ENCODE measurements at regions not wholly inside any gene's neighbourhood (a gene's known extent, or its start where the extent isn't known, plus 50 kb on each side); places are given as distances from the start of the nearest gene placed in this dataset.

DNA sequence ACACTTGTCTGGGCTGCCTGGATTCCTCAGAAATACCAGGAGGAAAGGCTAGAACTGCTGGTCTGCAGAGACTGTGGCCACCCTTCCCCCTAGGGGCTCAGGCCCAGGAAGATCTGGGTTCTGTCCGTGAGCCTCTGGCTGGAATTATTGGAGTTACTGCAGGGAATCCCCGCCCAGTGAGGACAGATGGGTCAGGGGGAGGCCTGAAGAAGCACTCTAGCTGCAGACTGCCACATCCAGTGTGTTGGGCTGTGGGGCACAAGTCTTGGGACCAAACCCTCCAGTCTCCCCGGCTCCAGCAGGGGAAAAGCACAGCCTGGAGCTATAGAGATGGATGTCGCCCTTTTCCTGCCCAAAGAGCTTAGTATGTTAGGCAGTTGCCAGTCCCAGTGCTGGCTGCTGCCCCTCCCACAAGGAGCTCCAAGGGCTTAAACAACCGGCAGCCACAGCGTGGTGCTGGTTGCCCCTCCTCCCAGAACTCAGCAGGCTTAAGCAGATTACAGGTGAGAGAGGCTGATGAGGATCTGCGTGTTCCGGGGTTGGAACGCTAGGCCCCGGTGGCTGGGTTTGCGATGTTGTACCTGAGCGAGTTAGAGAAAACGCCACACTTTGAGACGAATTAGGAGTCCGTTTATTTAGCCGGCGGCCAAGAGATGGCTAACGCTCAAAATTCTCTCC is 255.5 kb upstream of the LRRC7 start:
- TF ChIP-seq, protein P1, sequence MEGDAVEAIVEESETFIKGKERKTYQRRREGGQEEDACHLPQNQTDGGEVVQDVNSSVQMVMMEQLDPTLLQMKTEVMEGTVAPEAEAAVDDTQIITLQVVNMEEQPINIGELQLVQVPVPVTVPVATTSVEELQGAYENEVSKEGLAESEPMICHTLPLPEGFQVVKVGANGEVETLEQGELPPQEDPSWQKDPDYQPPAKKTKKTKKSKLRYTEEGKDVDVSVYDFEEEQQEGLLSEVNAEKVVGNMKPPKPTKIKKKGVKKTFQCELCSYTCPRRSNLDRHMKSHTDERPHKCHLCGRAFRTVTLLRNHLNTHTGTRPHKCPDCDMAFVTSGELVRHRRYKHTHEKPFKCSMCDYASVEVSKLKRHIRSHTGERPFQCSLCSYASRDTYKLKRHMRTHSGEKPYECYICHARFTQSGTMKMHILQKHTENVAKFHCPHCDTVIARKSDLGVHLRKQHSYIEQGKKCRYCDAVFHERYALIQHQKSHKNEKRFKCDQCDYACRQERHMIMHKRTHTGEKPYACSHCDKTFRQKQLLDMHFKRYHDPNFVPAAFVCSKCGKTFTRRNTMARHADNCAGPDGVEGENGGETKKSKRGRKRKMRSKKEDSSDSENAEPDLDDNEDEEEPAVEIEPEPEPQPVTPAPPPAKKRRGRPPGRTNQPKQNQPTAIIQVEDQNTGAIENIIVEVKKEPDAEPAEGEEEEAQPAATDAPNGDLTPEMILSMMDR (IDR thresholded peaks at IDR 0.05) = no peak
- no peak for TF ChIP-seq EP300 (IDR thresholded peaks at IDR 0.05)
- no peak for TF ChIP-seq POLR2A (IDR thresholded peaks at IDR 0.05)
- no peak for TF ChIP-seq POLR2AphosphoS5 (IDR thresholded peaks at IDR 0.05)
